ENCODE measurements at regions not wholly inside any gene's neighbourhood (a gene's known extent, or its start where the extent isn't known, plus 50 kb on each side); places are given as distances from the start of the nearest gene placed in this dataset.

GRCh38 chr22:48921411-48921903, 906.2 kb downstream of the BRD1 start:
- TF ChIP-seq EZH2phosphoT487 (IDR thresholded peaks at IDR 0.05; ENCODE audit: insufficient read depth, low read depth) (no peak), EZH2 (IDR thresholded peaks at IDR 0.05; ENCODE audit: insufficient read depth, poor library complexity, severe bottlenecking) (no peak)
